Stomach (tissue), 8 donors: ENCODE measurements at regions not wholly inside any gene's neighbourhood (a gene's known extent, or its start where the extent isn't known, plus 50 kb on each side); places are given as distances from the start of the nearest gene placed in this dataset.
"Not testable (repeated sequence)": the region's sequence is repeated elsewhere in the genome, so short reads cannot be mapped to it uniquely, and the experiment has no call there.

Experiments
- DNase-seq, 2 donors: peaks; one replicate each; pipeline versions ENCODE4 v3.0.0 to v3.0.0-alpha.2; 2013 to 2019
- H3K27ac ChIP-seq, 5 donors: fragments of 200-600 bp in 4 of 5; sonication (generic) in 4 of 5; one replicate each; pipeline ENCODE4 v1.5.1; 2013 to 2019; ENCODE audit warnings: mild to moderate bottlenecking in 1 of 5, moderate library complexity in 1 of 5
- H3K27me3 ChIP-seq, 3 donors: fragments of 200-600 bp; sonication (generic); one replicate each; pipeline ENCODE4 v1.5.1; 2017 to 2019; ENCODE audit warnings: mixed run types in 1 of 3
- H3K36me3 ChIP-seq, 4 donors: fragments of 200-600 bp; sonication (generic); 1 replicate in 3 of 4; 2 replicates in 1 of 4; pipeline ENCODE4 v1.5.1; 2016 to 2019
- H3K4me1 ChIP-seq, 4 donors: fragments of 200-600 bp; sonication (generic); one replicate each; pipeline ENCODE4 v1.5.1; 2016 to 2019
- H3K4me3 ChIP-seq, 4 donors: fragments of 200-600 bp; sonication (generic) in 3 of 4; one replicate each; pipeline ENCODE4 v1.5.1; 2016 to 2019; ENCODE audit warnings: mild to moderate bottlenecking in 1 of 4
- H3K9me3 ChIP-seq, 4 donors: fragments of 200-600 bp; sonication (generic); one replicate each; pipeline ENCODE4 v1.5.1; 2016 to 2019
- CTCF ChIP-seq, 7 experiments: fragments of 450-650 bp in 4 of 7; fragments of 200-600 bp in 3 of 7; sonication (generic) in 3 of 7; IDR thresholded peaks; one replicate each; pipeline ENCODE4 v1.5.1; 2016 to 2019; ENCODE audit warnings: antibody characterized with exemption in 7 of 7, control low read depth in 2 of 7, mild to moderate bottlenecking in 1 of 7
- EP300 ChIP-seq: sonication (generic); formaldehyde crosslinking; IDR thresholded peaks from one replicate; pipeline ENCODE4 v1.6.1; 2017; ENCODE audit warnings: antibody characterized with exemption
- POLR2A ChIP-seq, 4 donors: fragments of 450-650 bp; IDR thresholded peaks; one replicate each; pipeline ENCODE4 v1.6.1; 2016; ENCODE audit warnings: antibody characterized with exemption in 4 of 4, control low read depth in 2 of 4, mild to moderate bottlenecking in 1 of 4, moderate library complexity in 1 of 4
- POLR2AphosphoS5 ChIP-seq, 3 donors: sonication (generic); formaldehyde crosslinking; IDR thresholded peaks; one replicate each; pipeline ENCODE4 v1.6.1; 2016; ENCODE audit warnings: antibody characterized with exemption in 3 of 3
- WGBS, 5 donors: extraction: QIAGEN DNeasy Blood & Tissue Kit in 3 of 5; methylation state at CpG; one replicate each; pipeline versions ENCODE4 v1.1.5 to v1.1.7; 2013 to 2018; 5-methylcytosine and 5-hydroxymethylcytosine counted together
- intact Hi-C: fragments of 100-400 bp; cut with DNase I; formaldehyde crosslinking; loops from one replicate; pipeline ENCODE4 v1.15.1; 2023; ENCODE audit warnings: low total_unique reads
- donor health status: healthy with polysubstance abuse.
- donor health status: Bipolar disorder and iron deficiency.
- donor health status: healthy.

- no peak for DNase-seq
- no peak for TF ChIP-seq CTCF (IDR thresholded peaks at IDR 0.05)
- no peak for TF ChIP-seq POLR2AphosphoS5 (IDR thresholded peaks at IDR 0.05)
- no peak for TF ChIP-seq POLR2A (IDR thresholded peaks at IDR 0.05)
- TF ChIP-seq EP300, result no peak
- intact Hi-C loops, result no loop called here
- H3K4me1 ChIP-seq, result no peaks in the 10 kb centered on the region
- H3K36me3 ChIP-seq, result no peaks in the 10 kb centered on the region
- no peaks in the 10 kb centered on the region for H3K27me3 ChIP-seq
- WGBS, 5 donors, result 72 to 75% (median 74%) methylated on average over 6 of the region's 6 CpGs
- H3K9me3 ChIP-seq, result peaks cover 0 to 21% (median 0%) of the 10 kb centered on the region in 4 donors
- no peak overlapping the region for H3K27ac ChIP-seq
- H3K4me3 ChIP-seq, result no peak overlapping the region
Measured at GRCh38 chr10:10745291-10745690, 272.4 kb upstream of the CELF2 start.

- TF ChIP-seq EP300 (no peak), CTCF (IDR thresholded peaks at IDR 0.05) (no peak), POLR2A (IDR thresholded peaks at IDR 0.05) (no peak), POLR2AphosphoS5 (IDR thresholded peaks at IDR 0.05) (no peak)
- WGBS, 5 donors, result 91 to 96% (median 93%) methylated on average over 9 of the region's 9 CpGs
- Histone ChIP-seq H3K27ac (no peak overlapping the region), H3K27me3 (no peaks in the 10 kb centered on the region), H3K4me1 (no peaks in the 10 kb centered on the region), H3K4me3 (no peak overlapping the region), H3K36me3 (no peaks in the 10 kb centered on the region), H3K9me3 (no peaks in the 10 kb centered on the region)
- intact Hi-C loops, result no loop called here
- no peak for DNase-seq
Measured at GRCh38 chr10:10755490-10755889, 262.2 kb upstream of the CELF2 start.

- Histone ChIP-seq H3K27me3 (no peaks in the 10 kb centered on the region), H3K4me1 (no peaks in the 10 kb centered on the region), H3K4me3 (no peak overlapping the region), H3K9me3 (no peaks in the 10 kb centered on the region), H3K36me3 (no peaks in the 10 kb centered on the region), H3K27ac (no peak overlapping the region)
- intact Hi-C loops, result no loop called here
- whole genome bisulfite sequencing, 5 donors, result 57 to 62% (median 59%) methylated on average over 4 of the region's 4 CpGs
- TF ChIP-seq EP300, result no peak
- no peak for TF ChIP-seq POLR2A (IDR thresholded peaks at IDR 0.05)
- no peak for TF ChIP-seq POLR2AphosphoS5 (IDR thresholded peaks at IDR 0.05)
- no peak for TF ChIP-seq CTCF (IDR thresholded peaks at IDR 0.05)
- DNase-seq, result peak in 1 of 2 donors; percentile 12
Measured at GRCh38 chr10:10758306-10758705, 259.4 kb upstream of the CELF2 start.

GRCh38 chr10:10759806-10760205 is 257.9 kb upstream of the CELF2 start:
- H3K4me3 ChIP-seq, DNase-seq, H3K27ac ChIP-seq, H3K4me1 ChIP-seq, H3K27me3 ChIP-seq, H3K9me3 ChIP-seq, H3K36me3 ChIP-seq, intact Hi-C loops: not testable (repeated sequence)
- WGBS, 5 donors, result 86 to 93% (median 90%) methylated on average over 7 of the region's 7 CpGs

- Histone ChIP-seq H3K27me3 (no peaks in the 10 kb centered on the region), H3K9me3 (no peaks in the 10 kb centered on the region), H3K4me3 (no peak overlapping the region), H3K36me3 (no peaks in the 10 kb centered on the region), H3K27ac (no peak overlapping the region), H3K4me1 (no peaks in the 10 kb centered on the region)
- 81 to 87% (median 82%) methylated on average over 7 of the region's 7 CpGs for WGBS, 5 donors
- no peak for DNase-seq
- TF ChIP-seq CTCF (IDR thresholded peaks at IDR 0.05) (no peak), POLR2AphosphoS5 (IDR thresholded peaks at IDR 0.05) (no peak), POLR2A (IDR thresholded peaks at IDR 0.05) (no peak)
- intact Hi-C loops, result no loop called here
Measured at GRCh38 chr10:10765017-10765416, 252.7 kb upstream of the CELF2 start.
